Activated CD4-positive, alpha-beta T cell treated with anti-CD3 and anti-CD28 coated beads, Interleukin-2, Interleukin-6, amounts not matched to agents 100 ng/mL and 50 ng/mL, durations not matched to agents 16 hours and 8 hours (primary cell): ENCODE measurements at regions not wholly inside any gene's neighbourhood (a gene's known extent, or its start where the extent isn't known, plus 50 kb on each side); places are given as distances from the start of the nearest gene placed in this dataset.
A peak's percentile ranks its signal among the peaks of the same experiment; 100 is the strongest.

Experiments
- DNase-seq: peaks from one replicate; pipeline ENCODE4 v3.0.0-alpha.2; 2020

DNA sequence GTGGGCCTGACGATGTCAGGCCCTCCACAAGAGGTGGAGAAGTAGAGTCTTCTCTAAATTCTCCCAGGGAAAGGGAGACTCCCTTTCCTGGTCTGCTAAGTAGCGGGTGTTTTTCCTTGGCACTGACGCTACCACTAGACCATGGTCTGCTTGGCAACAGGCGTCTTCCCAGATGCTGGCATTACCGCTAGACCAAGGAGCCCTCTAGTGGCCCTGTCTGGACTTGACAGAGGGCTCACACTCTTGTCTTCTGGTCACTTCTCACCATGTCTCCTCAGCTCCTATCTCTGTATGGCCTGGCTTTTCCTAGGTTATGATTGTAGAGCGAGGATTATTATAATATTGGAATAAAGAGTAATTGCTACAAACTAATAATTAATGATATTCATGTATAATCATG, 51.1 kb upstream of the RASSF6 start:
- DNase-seq, result peak; percentile 4

DNA sequence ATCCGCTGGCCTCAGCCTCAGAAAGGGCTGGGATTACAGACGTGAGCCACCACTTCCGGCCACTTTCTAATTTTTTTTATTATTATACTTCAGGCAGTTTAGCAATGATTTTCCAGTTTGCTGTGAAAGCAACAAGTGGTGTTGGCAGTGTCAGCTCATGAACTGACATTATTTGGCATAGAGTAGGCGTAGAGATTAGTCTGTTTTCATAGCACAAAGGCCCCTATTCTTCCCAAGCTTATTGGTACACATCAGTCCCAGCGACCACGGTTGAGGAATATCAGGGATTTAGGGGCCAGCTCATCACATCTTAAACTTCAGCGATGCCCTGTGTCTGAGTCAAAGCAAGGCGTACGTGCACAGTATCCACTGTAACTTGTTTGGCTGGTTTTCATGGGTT, 53.0 kb upstream of the RASSF6 start:
- DNase-seq, result no peak

- DNase-seq, result no peak
Observed at GRCh38 chr4:73674451-73674919, 54.2 kb upstream of the RASSF6 start.

GRCh38 chr4:73675623-73676022, 55.4 kb upstream of the RASSF6 start:
- no peak for DNase-seq

DNA sequence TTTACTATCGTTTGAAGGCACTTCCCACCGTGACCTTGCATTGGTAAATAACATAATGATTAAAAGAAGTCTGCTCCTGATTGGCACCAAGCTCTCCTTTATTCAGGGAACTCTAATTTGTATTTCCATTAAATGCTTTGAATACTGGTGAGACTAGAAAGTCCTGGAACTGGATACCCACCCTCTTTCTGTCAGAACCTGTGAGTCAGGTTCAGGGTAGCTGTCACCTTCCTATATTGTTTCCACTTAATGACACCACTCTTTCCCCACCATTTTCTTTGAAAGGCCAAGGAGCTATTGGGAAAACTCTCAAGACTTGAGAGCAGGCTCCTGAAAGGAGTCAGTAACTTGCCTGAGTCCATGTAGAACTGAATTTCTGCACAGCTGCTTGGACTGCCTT, 55.9 kb upstream of the RASSF6 start:
- DNase-seq, result no peak

DNA sequence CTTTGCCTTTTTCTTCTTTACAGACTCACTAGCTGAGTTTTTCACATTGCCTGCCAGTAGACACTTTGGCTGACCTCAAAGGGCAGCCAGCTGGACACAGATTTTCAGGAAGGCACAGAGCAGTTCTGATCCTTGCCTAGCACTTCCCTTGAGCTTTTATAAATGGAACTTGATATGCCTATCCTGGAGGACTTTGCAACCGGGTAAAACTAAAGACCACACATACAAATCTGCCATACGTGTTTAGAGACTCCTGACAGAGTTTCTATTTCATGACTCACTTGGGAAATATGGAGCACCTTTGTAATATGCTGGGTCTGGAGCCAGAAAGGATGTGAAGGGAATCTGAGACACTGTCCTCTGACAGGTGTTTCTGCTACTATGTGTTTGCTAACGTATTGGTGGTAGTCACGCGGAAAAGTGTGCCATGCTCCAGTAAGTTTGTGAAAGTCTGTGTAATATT, 56.7 kb upstream of the RASSF6 start:
- DNase-seq, result no peak

DNA sequence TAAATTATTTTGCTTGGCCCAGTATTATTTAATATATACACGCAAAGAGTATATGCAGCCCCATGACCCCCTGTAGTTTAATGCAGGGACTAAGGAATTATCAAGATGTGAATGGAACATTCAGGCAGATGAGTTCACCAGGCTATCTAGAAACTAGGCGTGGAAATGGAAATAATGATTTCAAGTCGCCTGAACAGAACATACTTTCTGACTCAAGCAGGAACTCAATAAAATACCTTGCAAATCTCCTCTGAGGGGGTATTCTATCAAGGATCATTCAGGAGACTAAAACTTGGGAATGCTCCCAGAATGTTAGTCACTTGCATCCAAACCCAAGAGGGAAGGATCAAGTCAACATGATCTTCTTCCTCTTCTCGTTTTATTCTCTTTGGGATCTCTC, 59.6 kb upstream of the RASSF6 start:
- no peak for DNase-seq

- DNase-seq, result no peak
Observed at GRCh38 chr4:73681776-73682175, 58.6 kb upstream of the CXCL8 start.

DNA sequence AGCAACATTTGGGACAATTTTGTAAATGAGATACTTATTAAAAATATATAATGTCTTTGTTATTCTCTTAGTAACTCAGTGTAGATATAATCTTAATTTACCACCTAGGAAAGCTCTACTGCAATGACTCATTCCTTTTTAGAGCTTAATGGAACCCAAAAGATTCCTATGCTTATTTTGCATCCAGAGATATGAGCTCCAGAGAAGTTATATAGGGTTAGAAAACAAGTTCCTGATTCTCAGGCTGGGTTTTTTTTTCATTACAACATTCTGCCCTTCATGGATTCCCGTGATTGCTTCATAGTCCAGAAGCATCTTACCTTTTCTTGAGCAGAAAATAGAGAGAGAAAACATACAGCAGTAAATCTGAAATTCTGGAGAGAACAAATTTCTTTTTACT, 57.9 kb upstream of the CXCL8 start:
- no peak for DNase-seq

DNA sequence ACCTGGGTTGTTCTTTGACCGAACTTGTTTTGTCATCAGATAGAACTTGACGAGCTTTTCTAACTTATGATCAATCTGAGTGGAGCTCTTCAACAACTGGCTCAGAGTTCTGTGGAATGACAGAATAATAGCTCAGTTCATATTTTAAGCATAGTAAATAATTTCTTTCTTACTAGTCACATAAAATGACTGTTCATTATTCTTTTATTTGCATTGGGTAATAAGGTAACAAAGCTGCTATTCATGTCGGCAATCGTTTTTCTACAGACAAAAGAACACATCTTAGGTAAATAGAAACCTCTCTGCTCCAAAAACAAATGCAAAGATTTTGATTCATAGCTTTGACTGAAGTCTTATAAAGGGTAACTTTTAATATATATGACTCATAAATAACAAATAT, 57.3 kb upstream of the CXCL8 start:
- DNase-seq, result no peak

GRCh38 chr4:73683456-73683855, 56.9 kb upstream of the CXCL8 start:
- no peak for DNase-seq

DNA sequence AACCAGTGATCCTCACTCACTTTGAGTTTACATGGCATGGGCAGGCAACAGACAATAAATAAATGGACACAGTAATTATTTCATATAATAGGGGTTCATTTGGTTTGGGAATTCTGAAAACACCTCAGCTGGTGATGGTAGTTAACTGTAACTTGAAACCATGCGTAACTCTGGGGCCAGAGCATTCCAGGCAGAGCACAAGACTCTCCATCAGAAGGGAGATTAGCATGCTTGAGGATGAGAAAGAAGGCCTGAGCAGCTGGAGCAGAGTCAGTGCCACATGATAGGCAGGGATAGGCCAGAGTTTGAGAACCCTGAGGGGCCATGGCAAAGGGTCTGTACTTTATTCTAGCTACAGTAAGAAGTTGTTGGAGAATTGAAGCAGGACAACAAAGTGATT, 56.3 kb upstream of the CXCL8 start:
- DNase-seq, result no peak

DNA sequence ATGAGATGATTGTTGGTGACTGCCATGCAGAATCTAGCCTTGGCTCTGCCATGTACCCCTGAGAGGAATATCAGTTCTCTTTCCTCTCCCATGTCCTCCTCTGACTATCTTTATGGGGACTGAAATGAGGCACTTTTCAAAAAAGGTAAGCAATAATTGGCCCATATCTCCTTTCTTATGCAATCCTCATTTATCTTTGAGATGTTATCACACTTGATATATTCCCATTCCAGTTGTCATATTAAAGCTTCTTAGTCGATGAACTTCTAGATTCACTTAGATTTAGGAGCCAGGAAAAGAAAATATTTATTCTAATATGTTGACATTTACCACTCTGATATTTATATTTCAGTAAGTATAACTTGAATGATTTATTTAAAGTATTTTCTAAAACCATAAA, 55.3 kb upstream of the CXCL8 start:
- no peak for DNase-seq

GRCh38 chr4:73687421-73687820, 52.9 kb upstream of the CXCL8 start:
- no peak for DNase-seq

DNA sequence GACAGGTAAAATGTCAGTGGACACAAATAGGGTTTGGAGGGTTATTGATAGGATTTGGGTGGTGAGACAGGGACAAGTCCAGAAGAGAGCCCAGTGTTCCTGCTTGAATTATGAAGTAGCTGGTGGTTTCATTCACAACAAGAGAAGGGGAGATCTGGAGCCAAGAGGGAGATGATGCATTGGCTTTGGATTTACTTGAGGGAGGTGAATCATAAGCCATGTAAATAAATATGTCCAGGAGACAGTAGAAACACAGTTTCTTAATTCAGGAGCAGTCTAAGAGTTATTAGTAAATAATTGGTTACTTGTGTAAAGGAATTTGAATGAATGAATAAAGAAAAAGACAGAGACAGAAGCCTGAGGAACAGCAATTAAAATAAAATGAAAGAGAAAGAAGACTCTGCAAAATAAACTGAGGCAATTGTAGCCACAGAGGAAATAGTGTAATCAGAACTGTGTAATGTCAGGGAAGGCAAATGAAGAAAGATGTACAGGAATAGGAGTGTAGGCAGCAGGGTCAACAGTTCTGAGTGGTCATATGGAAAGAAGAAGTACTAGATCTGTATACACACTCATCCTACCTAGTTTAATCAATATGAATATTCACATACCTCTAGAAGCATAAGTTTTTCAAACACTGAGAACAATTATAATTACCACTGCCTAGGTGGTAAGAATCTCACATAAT, 50.2 kb upstream of the CXCL8 start:
- DNase-seq, result no peak
